Neural cell (in vitro differentiated cells): ENCODE measurements at regions not wholly inside any gene's neighbourhood (a gene's known extent, or its start where the extent isn't known, plus 50 kb on each side); places are given as distances from the start of the nearest gene placed in this dataset.

Source experiments
- EP300 ChIP-seq: fragments of 450-650 bp; conservative IDR thresholded peaks from 2 replicates; pipeline ENCODE4 v1.6.1; 2014; ENCODE audit warnings: antibody characterized with exemption, mild to moderate bottlenecking, moderate library complexity; ENCODE audit not compliant: poor library complexity, severe bottlenecking
- EZH2 ChIP-seq: fragments of 200-600, 300-800 bp; shearing (Covaris generic), sonication (generic); IDR thresholded peaks from 2 replicates; pipeline ENCODE4 v1.6.1; 2014; ENCODE audit warnings: antibody characterized with exemption, low read length, borderline replicate concordance, mild to moderate bottlenecking; ENCODE audit not compliant: insufficient read depth, poor library complexity, severe bottlenecking
- POLR2AphosphoS5 ChIP-seq: IDR thresholded peaks from 2 replicates; pipeline ENCODE4 v1.6.1; 2012
- RAD21 ChIP-seq: fragments of 450-650 bp; conservative IDR thresholded peaks from 2 replicates; pipeline ENCODE4 v1.6.1; 2014; ENCODE audit warnings: antibody characterized with exemption, mild to moderate bottlenecking, moderate library complexity
- TAF1 ChIP-seq: IDR thresholded peaks from 2 replicates; pipeline ENCODE4 v1.6.1; 2012; ENCODE audit warnings: low read depth
- TF ChIP-seq, protein P1 (sequence below): IDR thresholded peaks from 2 replicates; pipeline ENCODE4 v1.6.1; 2012; ENCODE audit warnings: borderline replicate concordance
- TF ChIP-seq, protein P2 (sequence below): fragments of 450-650 bp; IDR thresholded peaks from 2 replicates; pipeline ENCODE4 v1.5.1; 2014; ENCODE audit warnings: antibody characterized with exemption, mild to moderate bottlenecking, moderate library complexity; ENCODE audit not compliant: poor library complexity, severe bottlenecking

DNA sequence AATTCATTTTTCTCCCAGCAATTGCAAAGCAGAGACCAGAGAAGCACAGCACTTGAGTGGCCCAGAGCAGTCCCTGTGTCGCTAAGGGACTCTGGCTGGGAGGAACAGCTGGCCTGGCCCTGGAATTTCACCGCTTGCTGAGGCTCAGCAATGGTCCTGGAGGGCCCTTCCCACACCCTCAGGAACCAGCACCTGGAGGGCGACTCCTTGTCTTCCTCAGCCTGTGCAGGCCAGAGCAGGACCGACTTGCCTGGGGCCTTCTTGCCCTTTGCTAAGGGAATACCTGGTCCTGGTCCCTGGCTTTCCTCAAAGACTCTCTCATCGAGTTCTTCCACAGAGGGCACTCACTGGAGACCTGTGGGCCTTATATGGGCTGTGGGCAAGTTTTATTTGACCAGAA, 294.6 kb downstream of the RPLP1 start:
- TF ChIP-seq EZH2 (no peak), POLR2AphosphoS5 (no peak), RAD21 (no peak), EP300 (no peak), TAF1 (no peak)
- TF ChIP-seq, protein P1, sequence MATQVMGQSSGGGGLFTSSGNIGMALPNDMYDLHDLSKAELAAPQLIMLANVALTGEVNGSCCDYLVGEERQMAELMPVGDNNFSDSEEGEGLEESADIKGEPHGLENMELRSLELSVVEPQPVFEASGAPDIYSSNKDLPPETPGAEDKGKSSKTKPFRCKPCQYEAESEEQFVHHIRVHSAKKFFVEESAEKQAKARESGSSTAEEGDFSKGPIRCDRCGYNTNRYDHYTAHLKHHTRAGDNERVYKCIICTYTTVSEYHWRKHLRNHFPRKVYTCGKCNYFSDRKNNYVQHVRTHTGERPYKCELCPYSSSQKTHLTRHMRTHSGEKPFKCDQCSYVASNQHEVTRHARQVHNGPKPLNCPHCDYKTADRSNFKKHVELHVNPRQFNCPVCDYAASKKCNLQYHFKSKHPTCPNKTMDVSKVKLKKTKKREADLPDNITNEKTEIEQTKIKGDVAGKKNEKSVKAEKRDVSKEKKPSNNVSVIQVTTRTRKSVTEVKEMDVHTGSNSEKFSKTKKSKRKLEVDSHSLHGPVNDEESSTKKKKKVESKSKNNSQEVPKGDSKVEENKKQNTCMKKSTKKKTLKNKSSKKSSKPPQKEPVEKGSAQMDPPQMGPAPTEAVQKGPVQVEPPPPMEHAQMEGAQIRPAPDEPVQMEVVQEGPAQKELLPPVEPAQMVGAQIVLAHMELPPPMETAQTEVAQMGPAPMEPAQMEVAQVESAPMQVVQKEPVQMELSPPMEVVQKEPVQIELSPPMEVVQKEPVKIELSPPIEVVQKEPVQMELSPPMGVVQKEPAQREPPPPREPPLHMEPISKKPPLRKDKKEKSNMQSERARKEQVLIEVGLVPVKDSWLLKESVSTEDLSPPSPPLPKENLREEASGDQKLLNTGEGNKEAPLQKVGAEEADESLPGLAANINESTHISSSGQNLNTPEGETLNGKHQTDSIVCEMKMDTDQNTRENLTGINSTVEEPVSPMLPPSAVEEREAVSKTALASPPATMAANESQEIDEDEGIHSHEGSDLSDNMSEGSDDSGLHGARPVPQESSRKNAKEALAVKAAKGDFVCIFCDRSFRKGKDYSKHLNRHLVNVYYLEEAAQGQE = no peak
- TF ChIP-seq, protein P2, sequence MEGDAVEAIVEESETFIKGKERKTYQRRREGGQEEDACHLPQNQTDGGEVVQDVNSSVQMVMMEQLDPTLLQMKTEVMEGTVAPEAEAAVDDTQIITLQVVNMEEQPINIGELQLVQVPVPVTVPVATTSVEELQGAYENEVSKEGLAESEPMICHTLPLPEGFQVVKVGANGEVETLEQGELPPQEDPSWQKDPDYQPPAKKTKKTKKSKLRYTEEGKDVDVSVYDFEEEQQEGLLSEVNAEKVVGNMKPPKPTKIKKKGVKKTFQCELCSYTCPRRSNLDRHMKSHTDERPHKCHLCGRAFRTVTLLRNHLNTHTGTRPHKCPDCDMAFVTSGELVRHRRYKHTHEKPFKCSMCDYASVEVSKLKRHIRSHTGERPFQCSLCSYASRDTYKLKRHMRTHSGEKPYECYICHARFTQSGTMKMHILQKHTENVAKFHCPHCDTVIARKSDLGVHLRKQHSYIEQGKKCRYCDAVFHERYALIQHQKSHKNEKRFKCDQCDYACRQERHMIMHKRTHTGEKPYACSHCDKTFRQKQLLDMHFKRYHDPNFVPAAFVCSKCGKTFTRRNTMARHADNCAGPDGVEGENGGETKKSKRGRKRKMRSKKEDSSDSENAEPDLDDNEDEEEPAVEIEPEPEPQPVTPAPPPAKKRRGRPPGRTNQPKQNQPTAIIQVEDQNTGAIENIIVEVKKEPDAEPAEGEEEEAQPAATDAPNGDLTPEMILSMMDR = no peak
